WTC11 (cell line): ENCODE measurements at regions not wholly inside any gene's neighbourhood (a gene's known extent, or its start where the extent isn't known, plus 50 kb on each side); places are given as distances from the start of the nearest gene placed in this dataset.

Experiments used
- ATAC-seq: fragments of 200-7000 bp; cut with Tn5 transposase; 2 replicates; pipeline ENCODE4 v1.10.0; 2021; ENCODE audit warnings: mild to moderate bottlenecking, moderate library complexity
- CTCF ChIA-PET: fragments of 300-600 bp; sonication (Branson Sonifier 250); formaldehyde crosslinking; loops from one replicate; lab custom pipeline; 2021; ENCODE audit warnings: antibody characterized with exemption; lab: Charles Lee
- POLR2A ChIA-PET: fragments of 350-600 bp; sonication (Branson Sonifier 250); formaldehyde crosslinking; loops from one replicate; lab custom pipeline; 2021; ENCODE audit warnings: antibody characterized with exemption; lab: Charles Lee
- DNase-seq: peaks from one replicate; pipeline ENCODE4 v3.0.0; 2021; ENCODE audit warnings: low spot score
- H3K27ac Mint-ChIP-seq: 2 replicates; pipeline ENCODE4 v1.8.0; 2021; ENCODE audit warnings: mixed read lengths
- H3K27me3 Mint-ChIP-seq: 2 replicates; pipeline ENCODE4 v1.8.0; 2021; ENCODE audit warnings: low read depth, mild to moderate bottlenecking, moderate library complexity, mixed read lengths
- H3K36me3 Mint-ChIP-seq: 2 replicates; pipeline ENCODE4 v1.8.0; 2021; ENCODE audit warnings: mixed read lengths
- H3K4me1 Mint-ChIP-seq: 2 replicates; pipeline ENCODE4 v1.8.0; 2022; ENCODE audit warnings: mixed read lengths
- H3K4me3 Mint-ChIP-seq: 2 replicates; pipeline ENCODE4 v1.8.0; 2021; ENCODE audit warnings: mild to moderate bottlenecking, moderate library complexity, mixed read lengths
- H3K9me3 Mint-ChIP-seq: 2 replicates; pipeline ENCODE4 v1.8.0; 2021; ENCODE audit warnings: mixed read lengths
- AR ChIP-seq: fragments of 250-450 bp; sonication (Bioruptor Pico); IDR thresholded peaks from 2 replicates; pipeline ENCODE4 v1.9.0; 2021; ENCODE audit warnings: mild to moderate bottlenecking
- E2F1 ChIP-seq: sonication (generic); formaldehyde crosslinking; IDR thresholded peaks from 2 replicates; pipeline ENCODE4 v1.8.0; 2022; ENCODE audit warnings: mild to moderate bottlenecking, missing genetic modification reagents
- E2F5 ChIP-seq: sonication (generic); formaldehyde crosslinking; IDR thresholded peaks from 2 replicates; pipeline ENCODE4 v1.8.1; 2022; ENCODE audit warnings: mild to moderate bottlenecking, moderate library complexity, missing genetic modification reagents
- ERG ChIP-seq: fragments of 250-450 bp; sonication (Bioruptor Pico); IDR thresholded peaks from 2 replicates; pipeline ENCODE4 v1.8.0; 2021; ENCODE audit warnings: mild to moderate bottlenecking
- ESRRA ChIP-seq: sonication (generic); formaldehyde crosslinking; IDR thresholded peaks from 2 replicates; pipeline ENCODE4 v1.8.1; 2022; ENCODE audit warnings: mild to moderate bottlenecking, missing genetic modification reagents, borderline replicate concordance
- ETV6 ChIP-seq: sonication (generic); formaldehyde crosslinking; IDR thresholded peaks from 2 replicates; pipeline ENCODE4 v1.8.1; 2022; ENCODE audit warnings: mild to moderate bottlenecking, missing genetic modification reagents
- FOXK1 ChIP-seq: sonication (generic); formaldehyde crosslinking; IDR thresholded peaks from 2 replicates; pipeline ENCODE4 v1.8.0; 2022; ENCODE audit warnings: mild to moderate bottlenecking, moderate library complexity, missing genetic modification reagents
- GRHL2 ChIP-seq: fragments of 250-450 bp; sonication (Bioruptor Pico); IDR thresholded peaks from 2 replicates; pipeline ENCODE4 v1.8.0; 2022; ENCODE audit warnings: mild to moderate bottlenecking, moderate library complexity; ENCODE audit not compliant: insufficient replicate concordance, severe bottlenecking
- HMGXB4 ChIP-seq: sonication (generic); formaldehyde crosslinking; IDR thresholded peaks from 2 replicates; pipeline ENCODE4 v1.8.1; 2023; ENCODE audit warnings: mild to moderate bottlenecking, moderate library complexity, missing genetic modification reagents
- IRF1 ChIP-seq: sonication (generic); formaldehyde crosslinking; IDR thresholded peaks from 2 replicates; pipeline ENCODE4 v1.8.0; 2023; ENCODE audit warnings: missing genetic modification reagents
- KAT7 ChIP-seq: sonication (generic); formaldehyde crosslinking; IDR thresholded peaks from 2 replicates; pipeline ENCODE4 v1.8.1; 2023; ENCODE audit warnings: missing genetic modification reagents, mild to moderate bottlenecking, borderline replicate concordance
- NFYB ChIP-seq: sonication (generic); formaldehyde crosslinking; conservative IDR thresholded peaks from 2 replicates; pipeline ENCODE4 v1.8.0; 2022; ENCODE audit warnings: low read depth, missing genetic modification reagents
- NR1H2 ChIP-seq: sonication (generic); formaldehyde crosslinking; IDR thresholded peaks from 2 replicates; pipeline ENCODE4 v1.9.0; 2021; ENCODE audit warnings: mild to moderate bottlenecking, moderate library complexity, missing genetic modification reagents
- OVOL2 ChIP-seq: fragments of 250-450 bp; sonication (Bioruptor Pico); IDR thresholded peaks from 2 replicates; pipeline ENCODE4 v1.9.0; 2021; ENCODE audit warnings: mild to moderate bottlenecking, borderline replicate concordance
- PREB ChIP-seq: sonication (generic); formaldehyde crosslinking; IDR thresholded peaks from 2 replicates; pipeline ENCODE4 v1.8.1; 2022; ENCODE audit warnings: mild to moderate bottlenecking, missing genetic modification reagents, moderate library complexity, borderline replicate concordance
- PRRX2 ChIP-seq: fragments of 250-450 bp; sonication (Bioruptor Pico); IDR thresholded peaks from 2 replicates; pipeline ENCODE4 v1.8.0; 2021; ENCODE audit warnings: mild to moderate bottlenecking
- RELA ChIP-seq: sonication (generic); formaldehyde crosslinking; IDR thresholded peaks from 2 replicates; pipeline ENCODE4 v1.8.1; 2022; ENCODE audit warnings: missing genetic modification reagents, mild to moderate bottlenecking, borderline replicate concordance
- SMAD4 ChIP-seq: sonication (generic); formaldehyde crosslinking; IDR thresholded peaks from 2 replicates; pipeline ENCODE4 v1.8.0; 2022; ENCODE audit warnings: mild to moderate bottlenecking, missing genetic modification reagents
- SP1 ChIP-seq: sonication (generic); formaldehyde crosslinking; conservative IDR thresholded peaks from 2 replicates; pipeline ENCODE4 v1.8.1; 2022; ENCODE audit warnings: missing genetic modification reagents
- ZMAT4 ChIP-seq: fragments of 250-450 bp; sonication (Bioruptor Pico); IDR thresholded peaks from 2 replicates; pipeline ENCODE4 v1.9.0; 2021; ENCODE audit warnings: mild to moderate bottlenecking
- ZNF121 ChIP-seq: sonication (generic); formaldehyde crosslinking; IDR thresholded peaks from 2 replicates; pipeline ENCODE4 v1.8.0; 2023; ENCODE audit warnings: missing genetic modification reagents
- ZNF219 ChIP-seq: sonication (generic); formaldehyde crosslinking; IDR thresholded peaks from 2 replicates; pipeline ENCODE4 v1.8.0; 2023; ENCODE audit warnings: missing genetic modification reagents, mild to moderate bottlenecking, borderline replicate concordance
- ZNF263 ChIP-seq: sonication (generic); formaldehyde crosslinking; IDR thresholded peaks from 2 replicates; pipeline ENCODE4 v1.8.1; 2022; ENCODE audit warnings: low read depth, mild to moderate bottlenecking, moderate library complexity, missing genetic modification reagents
- ZSCAN18 ChIP-seq: fragments of 250-450 bp; sonication (Bioruptor Pico); IDR thresholded peaks from 2 replicates; pipeline ENCODE4 v2.1.2; 2022; ENCODE audit warnings: mild to moderate bottlenecking, moderate library complexity

- Mint-ChIP-seq H3K4me1 (no peaks in the 10 kb centered on the region), H3K27ac (no peak overlapping the region), H3K4me3 (no peak overlapping the region), H3K9me3 (peaks cover 31% of the 10 kb centered on the region), H3K36me3 (peaks cover 4% of the 10 kb centered on the region; the same call in 1 of the 2 replicates), H3K27me3 (peaks cover 3% of the 10 kb centered on the region; the same call in 1 of the 2 replicates)
- no peak for TF ChIP-seq IRF1 (CRISPR knock-in tag)
- no peak for TF ChIP-seq NFYB (CRISPR knock-in tag)
- no peak for TF ChIP-seq PRRX2 (CRISPR knock-in tag)
- TF ChIP-seq SMAD4: no peak
- no peak for TF ChIP-seq OVOL2 (CRISPR knock-in tag)
- no peak for TF ChIP-seq SP1 (CRISPR knock-in tag)
- no peak for TF ChIP-seq ZNF219 (CRISPR knock-in tag)
- no peak for TF ChIP-seq KAT7
- TF ChIP-seq ETV6 (CRISPR knock-in tag): no peak
- TF ChIP-seq E2F5 (CRISPR knock-in tag): no peak
- TF ChIP-seq NR1H2 (CRISPR knock-in tag): no peak
- no peak for TF ChIP-seq HMGXB4 (CRISPR knock-in tag)
- no peak for TF ChIP-seq ZSCAN18 (CRISPR knock-in tag)
- TF ChIP-seq ESRRA (CRISPR knock-in tag): no peak
- no peak for TF ChIP-seq FOXK1
- no peak for TF ChIP-seq GRHL2
- no peak for TF ChIP-seq ZMAT4
- no peak for TF ChIP-seq PREB (CRISPR knock-in tag)
- TF ChIP-seq ZNF121 (CRISPR knock-in tag): no peak
- no peak for TF ChIP-seq ZNF263
- no peak for DNase-seq
- no peak for ATAC-seq
- CTCF ChIA-PET: no interaction called here
- POLR2A ChIA-PET: no interaction called here
Measured at GRCh38 chr2:239781454-239781853, 243.7 kb downstream of the NDUFA10 start.

GRCh38 chr2:239780236-239780994, 244.7 kb downstream of the NDUFA10 start:
- H3K27ac Mint-ChIP-seq: no peak overlapping the region
- POLR2A ChIA-PET: no interaction called here
- DNase-seq: no peak
- TF ChIP-seq E2F1 (CRISPR knock-in tag) (no peak), ERG (no peak), RELA (CRISPR knock-in tag) (no peak), AR (no peak)

More at GRCh38 chr2:239780236-239780994, 244.7 kb downstream of the NDUFA10 start:
- no peak overlapping the region for H3K4me3 Mint-ChIP-seq
- H3K27me3 Mint-ChIP-seq: no peaks in the 10 kb centered on the region
- H3K9me3 Mint-ChIP-seq: peaks cover 20% of the 10 kb centered on the region
- CTCF ChIA-PET: no interaction called here
- H3K4me1 Mint-ChIP-seq: no peaks in the 10 kb centered on the region
- no peak for ATAC-seq
- no peaks in the 10 kb centered on the region; the same call in 1 of the 2 replicates for H3K36me3 Mint-ChIP-seq
